GM19099 (cell line): ENCODE measurements at regions not wholly inside any gene's neighbourhood (a gene's known extent, or its start where the extent isn't known, plus 50 kb on each side); places are given as distances from the start of the nearest gene placed in this dataset.

Experiments used
- POLR2A ChIP-seq: IDR thresholded peaks from 3 replicates; pipeline ENCODE4 v1.6.1; 2011; ENCODE audit warnings: low read depth; ENCODE audit not compliant: insufficient read length; ENCODE audit errors: extremely low read depth

- no peak for TF ChIP-seq POLR2A
Measured at GRCh38 chr3:72641684-72642083, 206.6 kb downstream of the SHQ1 start.

GRCh38 chr3:72641072-72641471 lies 207.2 kb downstream of the SHQ1 start:
- TF ChIP-seq POLR2A, result no peak

GRCh38 chr3:72636969-72637597 lies 211.2 kb downstream of the SHQ1 start:
- TF ChIP-seq POLR2A, result no peak

GRCh38 chr3:72635551-72635950 lies 212.7 kb downstream of the SHQ1 start:
- no peak for TF ChIP-seq POLR2A

GRCh38 chr3:72634128-72634527 lies 214.1 kb downstream of the SHQ1 start:
- TF ChIP-seq POLR2A, result no peak

- TF ChIP-seq POLR2A, result no peak
Measured at GRCh38 chr3:72633534-72633933, 214.7 kb downstream of the SHQ1 start.

- TF ChIP-seq POLR2A, result no peak
Measured at GRCh38 chr3:72633121-72633520, 215.1 kb downstream of the SHQ1 start.

- TF ChIP-seq POLR2A, result no peak
Measured at GRCh38 chr3:72632129-72632528, 216.1 kb downstream of the SHQ1 start.

GRCh38 chr3:72630969-72631344 lies 217.3 kb downstream of the SHQ1 start:
- no peak for TF ChIP-seq POLR2A

- no peak for TF ChIP-seq POLR2A
Measured at GRCh38 chr3:72630327-72630968, 217.8 kb downstream of the SHQ1 start.

- no peak for TF ChIP-seq POLR2A
Measured at GRCh38 chr3:72629191-72629631, 219.0 kb downstream of the SHQ1 start.

- no peak for TF ChIP-seq POLR2A
Measured at GRCh38 chr3:72628065-72628464, 220.2 kb downstream of the SHQ1 start.

- TF ChIP-seq POLR2A, result no peak
Measured at GRCh38 chr3:72627271-72627670, 221.0 kb downstream of the SHQ1 start.

- no peak for TF ChIP-seq POLR2A
Measured at GRCh38 chr3:72625602-72626337, 222.5 kb downstream of the SHQ1 start.

- no peak for TF ChIP-seq POLR2A
Measured at GRCh38 chr3:72624656-72625055, 223.6 kb downstream of the SHQ1 start.

- no peak for TF ChIP-seq POLR2A
Measured at GRCh38 chr3:72618739-72619138, 229.5 kb downstream of the SHQ1 start.

- no peak for TF ChIP-seq POLR2A
Measured at GRCh38 chr3:72617424-72618024, 230.7 kb downstream of the SHQ1 start.

GRCh38 chr3:72615776-72616175 lies 232.5 kb downstream of the SHQ1 start:
- TF ChIP-seq POLR2A, result no peak
